ENCODE measurements at regions not wholly inside any gene's neighbourhood (a gene's known extent, or its start where the extent isn't known, plus 50 kb on each side); places are given as distances from the start of the nearest gene placed in this dataset.

DNA sequence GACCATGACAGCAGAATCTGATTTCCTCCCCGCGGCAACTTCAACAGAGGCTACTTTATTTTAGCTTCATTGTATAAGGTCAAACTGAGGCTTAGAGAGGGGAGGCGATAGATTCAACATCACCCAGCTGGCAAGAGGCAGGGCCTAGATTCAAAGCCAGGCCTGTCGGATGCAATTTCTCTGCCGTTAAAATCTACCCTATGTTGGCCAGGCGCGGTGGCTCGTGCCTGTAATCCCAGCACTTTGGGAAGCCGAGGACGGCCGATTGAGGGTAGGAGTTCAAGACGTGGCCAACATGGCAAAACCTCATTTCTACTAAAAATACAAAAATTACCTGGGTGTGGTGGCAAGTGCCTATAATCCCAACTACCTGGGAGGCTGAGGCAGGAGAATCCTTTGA, 182.2 kb downstream of the BCOR start:
- no peak for ATAC-seq

DNA sequence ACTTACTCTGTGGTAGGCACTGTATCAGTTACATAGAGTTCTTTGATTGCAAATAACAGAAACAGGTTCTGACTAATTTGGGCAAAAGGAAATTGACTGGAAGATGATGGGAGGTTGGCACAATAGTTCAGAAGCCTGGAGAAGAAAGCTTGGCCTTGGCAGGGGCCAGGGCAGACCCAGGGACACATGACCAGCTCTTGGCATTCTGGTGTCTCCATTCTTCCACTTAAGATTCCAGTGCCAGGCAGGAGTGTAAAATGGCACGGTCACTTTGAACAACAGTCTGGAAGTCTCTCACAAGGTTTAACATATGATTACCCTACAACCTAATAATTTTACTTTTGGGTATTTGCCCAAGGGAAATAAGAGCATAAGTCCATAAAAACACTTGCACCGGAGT, 175.9 kb downstream of the BCOR start:
- WGBS, 2 donors, result 59 to 69% methylated on average over 2 of the region's 2 CpGs
- H3K27ac ChIP-seq, result no peak overlapping the region
- H3K4me1 ChIP-seq, result no peaks in the 10 kb centered on the region
- no peaks in the 10 kb centered on the region for H3K9me3 ChIP-seq
- no peaks in the 10 kb centered on the region for H3K27me3 ChIP-seq
- no peak for FAIRE-seq
- H3K4me3 ChIP-seq, result no peak overlapping the region
- no peak for ATAC-seq
- no peak for DNase-seq
- intact Hi-C loops (cut with DNase I), result no loop called here
- H3K36me3 ChIP-seq, result no peaks in the 10 kb centered on the region
- TF ChIP-seq, protein P1, sequence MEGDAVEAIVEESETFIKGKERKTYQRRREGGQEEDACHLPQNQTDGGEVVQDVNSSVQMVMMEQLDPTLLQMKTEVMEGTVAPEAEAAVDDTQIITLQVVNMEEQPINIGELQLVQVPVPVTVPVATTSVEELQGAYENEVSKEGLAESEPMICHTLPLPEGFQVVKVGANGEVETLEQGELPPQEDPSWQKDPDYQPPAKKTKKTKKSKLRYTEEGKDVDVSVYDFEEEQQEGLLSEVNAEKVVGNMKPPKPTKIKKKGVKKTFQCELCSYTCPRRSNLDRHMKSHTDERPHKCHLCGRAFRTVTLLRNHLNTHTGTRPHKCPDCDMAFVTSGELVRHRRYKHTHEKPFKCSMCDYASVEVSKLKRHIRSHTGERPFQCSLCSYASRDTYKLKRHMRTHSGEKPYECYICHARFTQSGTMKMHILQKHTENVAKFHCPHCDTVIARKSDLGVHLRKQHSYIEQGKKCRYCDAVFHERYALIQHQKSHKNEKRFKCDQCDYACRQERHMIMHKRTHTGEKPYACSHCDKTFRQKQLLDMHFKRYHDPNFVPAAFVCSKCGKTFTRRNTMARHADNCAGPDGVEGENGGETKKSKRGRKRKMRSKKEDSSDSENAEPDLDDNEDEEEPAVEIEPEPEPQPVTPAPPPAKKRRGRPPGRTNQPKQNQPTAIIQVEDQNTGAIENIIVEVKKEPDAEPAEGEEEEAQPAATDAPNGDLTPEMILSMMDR (IDR thresholded peaks at IDR 0.05), result no peak

More for the DNA sequence above, 182.2 kb downstream of the BCOR start:
- H3K9me3 ChIP-seq, result no peaks in the 10 kb centered on the region
- intact Hi-C loops (cut with DNase I), result no loop called here
- H3K4me1 ChIP-seq, result no peaks in the 10 kb centered on the region
- TF ChIP-seq, protein P1 (IDR thresholded peaks at IDR 0.05), result no peak
- 91 to 95% methylated on average over 12 of the region's 12 CpGs for WGBS, 2 donors
- H3K36me3 ChIP-seq, result no peaks in the 10 kb centered on the region
- FAIRE-seq (no peak), DNase-seq (no peak)
- H3K27ac ChIP-seq, result no peak overlapping the region
- H3K27me3 ChIP-seq, result no peaks in the 10 kb centered on the region
- H3K4me3 ChIP-seq, result no peak overlapping the region

DNA sequence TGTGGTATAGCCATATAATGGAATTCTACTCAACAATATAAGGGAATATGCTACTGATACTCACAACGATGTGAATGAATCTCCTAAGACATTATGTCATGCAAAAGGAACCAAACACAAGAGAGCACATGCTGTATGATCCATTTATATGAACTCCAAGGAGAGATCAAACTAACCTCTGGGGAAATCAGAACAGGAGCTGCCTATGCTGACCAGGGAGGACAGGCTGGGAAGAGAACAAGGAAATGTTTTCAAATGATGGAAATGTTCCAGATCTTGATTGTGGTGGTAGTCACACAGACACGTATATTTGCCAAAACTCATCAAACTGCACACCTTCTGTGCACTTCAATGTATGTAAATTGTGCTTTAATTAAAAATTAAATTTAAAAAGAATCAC, 175.3 kb downstream of the BCOR start:
- 30% methylated on average over 2 of the region's 2 CpGs for WGBS, 2 donors
- intact Hi-C loops (cut with DNase I), result no loop called here
- H3K4me1 ChIP-seq, result no peaks in the 10 kb centered on the region
- DNase-seq (no peak), ATAC-seq (peak in 1 of 4 donors; percentile 39), FAIRE-seq (no peak)
- TF ChIP-seq, protein P1 (IDR thresholded peaks at IDR 0.05), result no peak
- H3K36me3 ChIP-seq, result no peaks in the 10 kb centered on the region
- no peaks in the 10 kb centered on the region for H3K9me3 ChIP-seq
- H3K27me3 ChIP-seq, result no peaks in the 10 kb centered on the region
- no peak overlapping the region for H3K27ac ChIP-seq
- H3K4me3 ChIP-seq, result no peak overlapping the region

DNA sequence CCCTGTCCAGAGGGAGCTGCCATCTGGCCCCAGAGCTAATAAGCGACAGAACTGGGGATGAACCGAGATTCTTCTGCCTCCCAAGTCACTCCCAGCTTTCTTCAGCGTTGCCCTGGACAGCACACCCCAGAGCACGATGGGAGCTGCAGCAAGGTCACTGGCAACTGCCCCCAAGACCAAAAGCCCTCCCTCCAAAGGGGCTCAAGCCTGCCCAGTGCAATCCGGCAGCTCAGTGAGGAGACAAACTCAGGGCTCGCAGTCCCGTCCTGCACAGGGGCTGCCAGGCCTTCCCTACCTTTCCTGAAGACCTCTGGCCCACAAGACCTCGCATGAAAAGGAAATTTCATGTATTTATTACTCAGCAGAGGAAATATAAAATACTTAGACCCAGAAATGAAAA, 174.8 kb downstream of the BCOR start:
- TF ChIP-seq, protein P1 (IDR thresholded peaks at IDR 0.05), result no peak
- H3K27me3 ChIP-seq, result no peaks in the 10 kb centered on the region
- no peak overlapping the region for H3K4me3 ChIP-seq
- WGBS, 2 donors, result 59 to 78% methylated on average over 8 of the region's 8 CpGs
- H3K9me3 ChIP-seq, result no peaks in the 10 kb centered on the region
- intact Hi-C loops (cut with DNase I), result no loop called here
- no peaks in the 10 kb centered on the region for H3K4me1 ChIP-seq
- ATAC-seq, result no peak
- FAIRE-seq, result no peak
- DNase-seq, result no peak
- H3K27ac ChIP-seq, result no peak overlapping the region
- H3K36me3 ChIP-seq, result no peaks in the 10 kb centered on the region

DNA sequence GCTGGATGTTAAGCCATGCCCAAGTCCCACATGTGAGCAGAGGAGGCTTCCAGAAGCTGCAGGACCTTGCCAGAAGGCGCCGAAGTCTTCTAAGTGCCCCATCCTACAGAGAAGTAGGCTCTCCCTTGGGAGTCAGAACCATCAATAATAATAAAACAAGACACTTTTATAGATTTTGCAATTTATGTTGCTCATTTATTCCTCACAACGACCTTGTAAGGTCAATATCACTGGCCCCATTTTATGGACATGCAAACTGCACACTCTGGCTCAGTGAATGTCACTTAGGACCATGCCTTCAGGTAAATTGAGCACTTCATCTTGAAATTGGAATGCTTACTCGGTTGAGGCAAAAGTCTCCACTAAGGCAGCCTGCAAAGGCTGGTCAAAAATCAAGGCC, 170.4 kb downstream of the BCOR start:
- DNase-seq, result no peak
- Histone ChIP-seq H3K27me3 (no peaks in the 10 kb centered on the region), H3K9me3 (no peaks in the 10 kb centered on the region), H3K27ac (no peak overlapping the region), H3K36me3 (no peaks in the 10 kb centered on the region), H3K4me3 (no peak overlapping the region), H3K4me1 (no peaks in the 10 kb centered on the region)
- TF ChIP-seq, protein P1 (IDR thresholded peaks at IDR 0.05), result no peak
- intact Hi-C loops (cut with DNase I), result no loop called here
- no peak for FAIRE-seq
- 64 to 77% methylated on average over 4 of the region's 4 CpGs for WGBS, 2 donors
- ATAC-seq, result no peak
